ENCODE measurements at regions not wholly inside any gene's neighbourhood (a gene's known extent, or its start where the extent isn't known, plus 50 kb on each side); places are given as distances from the start of the nearest gene placed in this dataset.

DNA sequence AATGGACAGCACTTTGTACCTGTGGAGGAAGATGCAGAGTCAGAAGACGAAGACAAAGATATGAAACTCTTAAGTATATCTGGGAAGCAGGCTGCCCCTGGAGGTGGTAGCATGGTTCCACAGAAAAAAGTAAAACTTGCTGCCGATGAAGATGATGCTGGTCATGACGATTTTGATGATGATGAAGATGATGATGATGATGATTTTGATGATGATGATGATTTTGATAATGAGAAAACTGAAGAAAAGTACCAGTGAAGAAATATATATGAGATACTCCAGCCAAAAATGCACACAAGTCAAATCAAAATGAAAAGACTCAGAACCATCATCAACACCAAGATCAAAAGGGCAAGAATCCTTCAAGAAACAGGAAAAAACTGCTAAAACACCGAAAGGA lies 268.5 kb upstream of the EEF2KMT start:
- TF ChIP-seq YY1 (IDR thresholded peaks at IDR 0.05; ENCODE audit: insufficient read depth, insufficient read length): no peak
- no peak for TF ChIP-seq ZNF274 (IDR thresholded peaks at IDR 0.05; ENCODE audit: low read depth, low read length)
- TF ChIP-seq SUZ12 (IDR thresholded peaks at IDR 0.05; ENCODE audit: extremely low read depth, insufficient read depth, insufficient read length): no peak
